GM12892 (cell line): ENCODE measurements at regions not wholly inside any gene's neighbourhood (a gene's known extent, or its start where the extent isn't known, plus 50 kb on each side); places are given as distances from the start of the nearest gene placed in this dataset.

Experiments
- POLR2A ChIP-seq: IDR thresholded peaks from 2 replicates; pipeline ENCODE4 v1.6.1; 2011; ENCODE audit warnings: low read depth, low read length, control low read depth
- POLR2AphosphoS5 ChIP-seq: IDR thresholded peaks from 2 replicates; pipeline ENCODE4 v1.6.1; 2011; ENCODE audit warnings: low read depth, low read length, control low read depth
- TAF1 ChIP-seq: IDR thresholded peaks from 2 replicates; pipeline ENCODE4 v1.6.1; 2011; ENCODE audit warnings: low read depth, mild to moderate bottlenecking, control low read depth, low read length, borderline replicate concordance

- TF ChIP-seq POLR2A (no peak), POLR2AphosphoS5 (no peak), TAF1 (no peak)
Measured at GRCh38 chr5:85096421-85096820, 711.7 kb upstream of the EDIL3 start.
